IPS DF 19.7 (cell line): ENCODE measurements at regions not wholly inside any gene's neighbourhood (a gene's known extent, or its start where the extent isn't known, plus 50 kb on each side); places are given as distances from the start of the nearest gene placed in this dataset.

Experiments used
- DNase-seq: peaks from one replicate; pipeline ENCODE4 v3.0.0-alpha.2; 2013; ENCODE audit warnings: low read depth, low spot score

- DNase-seq: no peak
These were observed 108.5 kb upstream of the NHSL1 start for GRCh38 chr6:138607478-138608433.

- no peak for DNase-seq
These were observed 109.6 kb upstream of the NHSL1 start for GRCh38 chr6:138608896-138609295.

GRCh38 chr6:138609801-138610430, 110.6 kb upstream of the NHSL1 start:
- no peak for DNase-seq

- no peak for DNase-seq
These were observed 111.5 kb upstream of the NHSL1 start for GRCh38 chr6:138610816-138611215.

GRCh38 chr6:138614151-138614550, 114.9 kb upstream of the NHSL1 start:
- no peak for DNase-seq

- no peak for DNase-seq
These were observed 118.9 kb upstream of the NHSL1 start for GRCh38 chr6:138618168-138618567.

- no peak for DNase-seq
These were observed 121.3 kb upstream of the NHSL1 start for GRCh38 chr6:138620630-138621029.

GRCh38 chr6:138622967-138623366, 123.7 kb upstream of the NHSL1 start:
- no peak for DNase-seq

- DNase-seq: no peak
These were observed 132.3 kb upstream of the NHSL1 start for GRCh38 chr6:138631566-138631965.

GRCh38 chr6:138637822-138638221, 135.7 kb upstream of the CCDC28A start:
- DNase-seq: no peak

GRCh38 chr6:138638604-138639003, 135.0 kb upstream of the CCDC28A start:
- DNase-seq: no peak

- no peak for DNase-seq
These were observed 133.5 kb upstream of the CCDC28A start for GRCh38 chr6:138640028-138640427.

- no peak for DNase-seq
These were observed 130.4 kb upstream of the CCDC28A start for GRCh38 chr6:138643210-138643609.

- no peak for DNase-seq
These were observed 127.5 kb upstream of the CCDC28A start for GRCh38 chr6:138645976-138646640.

- DNase-seq: no peak
These were observed 126.6 kb upstream of the CCDC28A start for GRCh38 chr6:138647006-138647405.

- no peak for DNase-seq
These were observed 125.4 kb upstream of the CCDC28A start for GRCh38 chr6:138648127-138648526.

GRCh38 chr6:138651491-138651890, 122.1 kb upstream of the CCDC28A start:
- no peak for DNase-seq

GRCh38 chr6:138652824-138653223, 120.7 kb upstream of the CCDC28A start:
- no peak for DNase-seq

GRCh38 chr6:138653435-138653834, 120.1 kb upstream of the CCDC28A start:
- DNase-seq: no peak

- DNase-seq: no peak
These were observed 118.6 kb upstream of the CCDC28A start for GRCh38 chr6:138654715-138655634.

- DNase-seq: no peak
These were observed 117.7 kb upstream of the CCDC28A start for GRCh38 chr6:138655828-138656227.
